ENCODE measurements at regions not wholly inside any gene's neighbourhood (a gene's known extent, or its start where the extent isn't known, plus 50 kb on each side); places are given as distances from the start of the nearest gene placed in this dataset.

DNA sequence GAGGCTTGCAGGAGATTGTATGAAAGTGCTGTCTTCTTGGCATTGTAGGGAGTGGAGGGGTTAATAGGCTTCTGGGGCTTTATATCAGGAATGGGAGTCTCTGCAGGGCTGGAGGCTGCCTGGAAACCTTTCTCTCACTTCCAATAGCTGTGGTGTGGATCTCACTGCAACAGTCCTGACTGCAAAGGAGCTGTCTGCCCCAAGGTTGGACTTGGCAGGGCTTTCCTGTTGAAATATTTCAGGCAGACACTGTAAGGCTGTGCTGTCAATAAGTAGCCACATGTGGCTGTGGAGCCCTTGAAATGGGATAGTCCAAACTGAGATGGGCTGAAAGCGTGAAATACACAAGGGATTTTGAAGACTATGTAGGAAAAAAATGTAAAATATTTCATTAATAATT is 399.1 kb upstream of the SPRED2 start:
- no peaks in the 10 kb centered on the region for H3K79me2 ChIP-seq
- H3K4me3 ChIP-seq: no peak overlapping the region
- WGBS (ENCODE audit: low lambda C conversion rate, missing lambda C conversion rate): 86% methylated on average over 1 of the region's 1 CpG
- no peak overlapping the region for H3K4me2 ChIP-seq
- H2AFZ ChIP-seq: no peak overlapping the region
- H3K9me3 ChIP-seq (ENCODE audit: low read depth): no peaks in the 10 kb centered on the region
- no peak for DNase-seq (ENCODE audit: low spot score)
- H3K4me1 ChIP-seq (ENCODE audit: insufficient read depth): no peaks in the 10 kb centered on the region
- H3K27me3 ChIP-seq: no peaks in the 10 kb centered on the region
- H3K27ac ChIP-seq: no peak overlapping the region
- TF ChIP-seq, protein P1, sequence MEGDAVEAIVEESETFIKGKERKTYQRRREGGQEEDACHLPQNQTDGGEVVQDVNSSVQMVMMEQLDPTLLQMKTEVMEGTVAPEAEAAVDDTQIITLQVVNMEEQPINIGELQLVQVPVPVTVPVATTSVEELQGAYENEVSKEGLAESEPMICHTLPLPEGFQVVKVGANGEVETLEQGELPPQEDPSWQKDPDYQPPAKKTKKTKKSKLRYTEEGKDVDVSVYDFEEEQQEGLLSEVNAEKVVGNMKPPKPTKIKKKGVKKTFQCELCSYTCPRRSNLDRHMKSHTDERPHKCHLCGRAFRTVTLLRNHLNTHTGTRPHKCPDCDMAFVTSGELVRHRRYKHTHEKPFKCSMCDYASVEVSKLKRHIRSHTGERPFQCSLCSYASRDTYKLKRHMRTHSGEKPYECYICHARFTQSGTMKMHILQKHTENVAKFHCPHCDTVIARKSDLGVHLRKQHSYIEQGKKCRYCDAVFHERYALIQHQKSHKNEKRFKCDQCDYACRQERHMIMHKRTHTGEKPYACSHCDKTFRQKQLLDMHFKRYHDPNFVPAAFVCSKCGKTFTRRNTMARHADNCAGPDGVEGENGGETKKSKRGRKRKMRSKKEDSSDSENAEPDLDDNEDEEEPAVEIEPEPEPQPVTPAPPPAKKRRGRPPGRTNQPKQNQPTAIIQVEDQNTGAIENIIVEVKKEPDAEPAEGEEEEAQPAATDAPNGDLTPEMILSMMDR (IDR thresholded peaks at IDR 0.05; ENCODE audit: poor library complexity): no peak
- no peak for TF ChIP-seq EZH2 (IDR thresholded peaks at IDR 0.05; ENCODE audit: borderline replicate concordance)
- H4K20me1 ChIP-seq (ENCODE audit: insufficient read depth, poor library complexity, severe bottlenecking): no peaks in the 10 kb centered on the region
- no peaks in the 10 kb centered on the region for H3K9me2 ChIP-seq (replicated peaks; ENCODE audit: insufficient read depth)
- H3K36me3 ChIP-seq (replicated peaks; ENCODE audit: insufficient read depth, low read depth): no peaks in the 10 kb centered on the region

DNA sequence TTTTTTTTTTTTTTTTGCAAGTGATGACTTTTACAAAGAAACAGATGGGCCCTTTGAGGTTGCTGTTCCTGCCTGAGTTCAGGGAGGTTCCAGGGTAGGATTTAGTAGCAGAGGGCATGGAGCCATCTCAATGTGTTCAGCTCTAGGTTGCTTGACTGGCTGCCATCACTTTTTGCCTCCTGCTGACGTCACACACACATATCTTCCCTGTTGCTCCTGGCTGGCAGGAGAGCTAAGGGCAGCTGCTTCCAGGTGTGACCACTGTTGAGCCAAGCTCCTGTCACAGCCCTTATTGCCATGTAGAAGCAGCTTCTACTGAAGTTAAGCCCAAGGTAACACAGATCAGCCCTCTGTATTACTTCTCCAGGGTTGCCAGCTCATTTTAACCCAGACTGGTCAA is 394.2 kb upstream of the SPRED2 start:
- 75% methylated on average over 1 of the region's 1 CpG for WGBS (ENCODE audit: low lambda C conversion rate, missing lambda C conversion rate)
- Histone ChIP-seq H4K20me1 (ENCODE audit: insufficient read depth, poor library complexity, severe bottlenecking) (no peaks in the 10 kb centered on the region), H2AFZ (no peak overlapping the region), H3K9me3 (ENCODE audit: low read depth) (no peaks in the 10 kb centered on the region), H3K4me3 (no peak overlapping the region), H3K4me2 (no peak overlapping the region), H3K9me2 (replicated peaks; ENCODE audit: insufficient read depth) (no peaks in the 10 kb centered on the region), H3K36me3 (replicated peaks; ENCODE audit: insufficient read depth, low read depth) (no peaks in the 10 kb centered on the region), H3K4me1 (ENCODE audit: insufficient read depth) (no peaks in the 10 kb centered on the region), H3K27ac (no peak overlapping the region), H3K79me2 (no peaks in the 10 kb centered on the region), H3K27me3 (no peaks in the 10 kb centered on the region)
- no peak for TF ChIP-seq EZH2phosphoT487 (IDR thresholded peaks at IDR 0.05; ENCODE audit: low read depth, severe bottlenecking, unreplicated experiment)
- TF ChIP-seq, protein P1 (IDR thresholded peaks at IDR 0.05; ENCODE audit: poor library complexity): no peak
- no peak for TF ChIP-seq EZH2 (IDR thresholded peaks at IDR 0.05; ENCODE audit: borderline replicate concordance)
- no peak for DNase-seq (ENCODE audit: low spot score)

DNA sequence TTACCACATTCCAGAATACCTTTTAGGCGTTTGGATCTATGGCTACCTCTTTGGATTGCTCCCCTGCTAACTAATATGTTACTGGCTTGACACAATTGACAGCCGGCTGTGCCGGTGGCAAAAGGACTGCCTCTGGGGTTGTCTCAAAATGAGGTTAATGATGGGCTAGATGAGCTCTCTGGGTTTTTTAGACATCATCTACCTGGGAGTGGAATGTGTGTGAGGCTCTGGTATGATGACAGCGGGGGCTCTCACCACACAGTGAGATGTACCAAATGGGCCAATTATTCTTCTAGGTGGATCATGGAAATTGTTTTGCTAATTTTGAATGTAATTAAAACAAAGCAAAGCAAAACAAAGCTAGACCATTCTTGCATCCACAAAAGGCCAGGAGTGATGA is 391.1 kb upstream of the SPRED2 start:
- 66% methylated on average over 4 of the region's 4 CpGs for WGBS (ENCODE audit: low lambda C conversion rate, missing lambda C conversion rate)
- no peak overlapping the region for H2AFZ ChIP-seq
- H3K4me3 ChIP-seq: no peak overlapping the region

More for the DNA sequence above, 391.1 kb upstream of the SPRED2 start:
- no peak overlapping the region for H3K27ac ChIP-seq
- no peaks in the 10 kb centered on the region for H4K20me1 ChIP-seq (ENCODE audit: insufficient read depth, poor library complexity, severe bottlenecking)
- no peak overlapping the region for H3K4me2 ChIP-seq
- H3K9me2 ChIP-seq (replicated peaks; ENCODE audit: insufficient read depth): no peaks in the 10 kb centered on the region
- no peak for TF ChIP-seq EZH2phosphoT487 (IDR thresholded peaks at IDR 0.05; ENCODE audit: low read depth, severe bottlenecking, unreplicated experiment)
- no peak for TF ChIP-seq EZH2 (IDR thresholded peaks at IDR 0.05; ENCODE audit: borderline replicate concordance)
- TF ChIP-seq, protein P1 (IDR thresholded peaks at IDR 0.05; ENCODE audit: poor library complexity): no peak
- H3K9me3 ChIP-seq (ENCODE audit: low read depth): no peaks in the 10 kb centered on the region
- H3K27me3 ChIP-seq: no peaks in the 10 kb centered on the region
- no peaks in the 10 kb centered on the region for H3K79me2 ChIP-seq
- no peaks in the 10 kb centered on the region for H3K4me1 ChIP-seq (ENCODE audit: insufficient read depth)
- no peak for DNase-seq (ENCODE audit: low spot score)
- no peaks in the 10 kb centered on the region for H3K36me3 ChIP-seq (replicated peaks; ENCODE audit: insufficient read depth, low read depth)
